Uterus (tissue), 2 donors: ENCODE measurements at regions not wholly inside any gene's neighbourhood (a gene's known extent, or its start where the extent isn't known, plus 50 kb on each side); places are given as distances from the start of the nearest gene placed in this dataset.

Source experiments
- POLR2A ChIP-seq, 2 donors: fragments of 450-650 bp; IDR thresholded peaks; one replicate each; pipeline ENCODE4 v1.6.1; 2016; ENCODE audit warnings: antibody characterized with exemption in 2 of 2, mild to moderate bottlenecking in 1 of 2, moderate library complexity in 1 of 2
- TF ChIP-seq, protein P1 (sequence below), 4 experiments: fragments of 200-600 bp in 2 of 4; fragments of 450-650 bp in 2 of 4; sonication (generic) in 2 of 4; IDR thresholded peaks; one replicate each; pipeline ENCODE4 v1.5.1; 2016 to 2019; ENCODE audit warnings: antibody characterized with exemption in 4 of 4, mild to moderate bottlenecking in 2 of 4, moderate library complexity in 1 of 4

GRCh38 chr12:14068961-14069360 lies 87.6 kb upstream of the GRIN2B start:
- TF ChIP-seq, protein P1, sequence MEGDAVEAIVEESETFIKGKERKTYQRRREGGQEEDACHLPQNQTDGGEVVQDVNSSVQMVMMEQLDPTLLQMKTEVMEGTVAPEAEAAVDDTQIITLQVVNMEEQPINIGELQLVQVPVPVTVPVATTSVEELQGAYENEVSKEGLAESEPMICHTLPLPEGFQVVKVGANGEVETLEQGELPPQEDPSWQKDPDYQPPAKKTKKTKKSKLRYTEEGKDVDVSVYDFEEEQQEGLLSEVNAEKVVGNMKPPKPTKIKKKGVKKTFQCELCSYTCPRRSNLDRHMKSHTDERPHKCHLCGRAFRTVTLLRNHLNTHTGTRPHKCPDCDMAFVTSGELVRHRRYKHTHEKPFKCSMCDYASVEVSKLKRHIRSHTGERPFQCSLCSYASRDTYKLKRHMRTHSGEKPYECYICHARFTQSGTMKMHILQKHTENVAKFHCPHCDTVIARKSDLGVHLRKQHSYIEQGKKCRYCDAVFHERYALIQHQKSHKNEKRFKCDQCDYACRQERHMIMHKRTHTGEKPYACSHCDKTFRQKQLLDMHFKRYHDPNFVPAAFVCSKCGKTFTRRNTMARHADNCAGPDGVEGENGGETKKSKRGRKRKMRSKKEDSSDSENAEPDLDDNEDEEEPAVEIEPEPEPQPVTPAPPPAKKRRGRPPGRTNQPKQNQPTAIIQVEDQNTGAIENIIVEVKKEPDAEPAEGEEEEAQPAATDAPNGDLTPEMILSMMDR (IDR thresholded peaks at IDR 0.05), result no peak
- no peak for TF ChIP-seq POLR2A (IDR thresholded peaks at IDR 0.05)
